GM19023 (cell line): ENCODE measurements at regions not wholly inside any gene's neighbourhood (a gene's known extent, or its start where the extent isn't known, plus 50 kb on each side); places are given as distances from the start of the nearest gene placed in this dataset.

Experiments
- ATAC-seq: cut with Tn5 transposase; IDR thresholded peaks from one replicate; pipeline ENCODE4 v1.9.1; 2021; ENCODE audit warnings: mild to moderate bottlenecking, moderate library complexity; ENCODE audit not compliant: unreplicated experiment

- no peak for ATAC-seq
Observed at GRCh38 chr3:25035526-25035925, 392.5 kb upstream of the RARB start.

DNA sequence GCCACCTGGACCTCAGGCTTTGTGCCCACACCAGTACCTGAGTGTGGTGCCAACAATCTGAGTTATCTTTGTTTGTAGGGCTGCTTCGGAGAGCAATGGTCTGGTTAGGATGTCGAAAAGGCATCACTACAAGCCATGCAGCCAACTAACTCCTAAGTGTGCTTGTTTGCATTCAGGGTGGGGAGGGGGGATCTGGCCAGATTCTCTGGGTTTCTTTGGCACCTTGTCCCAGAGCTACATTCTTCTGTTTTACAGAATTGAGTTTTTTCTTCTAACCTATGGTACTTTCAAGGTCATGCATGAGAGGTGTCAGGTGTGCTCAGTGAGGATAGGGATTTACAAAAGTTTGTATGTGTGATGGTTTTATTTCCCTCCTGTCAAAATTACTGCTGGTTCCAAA, 391.4 kb upstream of the RARB start:
- ATAC-seq: no peak

DNA sequence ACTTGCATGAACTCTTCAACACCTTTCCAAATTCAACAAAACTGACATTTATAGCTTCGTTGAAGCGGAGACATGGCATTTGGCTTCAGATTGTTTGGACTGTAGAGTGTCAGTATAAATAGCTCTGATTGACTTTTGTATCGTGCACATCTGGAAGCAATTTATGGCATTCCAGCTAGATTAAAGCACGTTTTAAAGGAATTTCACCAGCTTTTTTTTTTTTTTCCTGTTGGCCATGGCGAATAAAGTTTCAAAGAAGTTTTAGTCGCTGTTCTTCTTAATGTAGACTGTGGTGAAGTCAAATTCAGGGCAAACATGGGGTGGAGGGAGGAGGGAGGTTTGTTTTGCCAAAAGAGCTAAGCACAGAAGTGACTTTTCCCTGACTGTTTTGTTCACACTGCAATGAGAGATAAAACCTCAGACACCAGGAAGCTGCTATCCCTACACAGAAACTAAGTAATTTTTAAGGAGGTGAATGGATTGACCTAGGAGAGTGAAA, 391.0 kb upstream of the RARB start:
- no peak for ATAC-seq

GRCh38 chr3:25038271-25038670, 389.8 kb upstream of the RARB start:
- no peak for ATAC-seq

GRCh38 chr3:25038922-25039321, 389.1 kb upstream of the RARB start:
- ATAC-seq: no peak

GRCh38 chr3:25040748-25041147, 387.3 kb upstream of the RARB start:
- no peak for ATAC-seq

GRCh38 chr3:25041871-25042584, 386.0 kb upstream of the RARB start:
- ATAC-seq: no peak

- no peak for ATAC-seq
Observed at GRCh38 chr3:25043177-25043576, 384.9 kb upstream of the RARB start.

DNA sequence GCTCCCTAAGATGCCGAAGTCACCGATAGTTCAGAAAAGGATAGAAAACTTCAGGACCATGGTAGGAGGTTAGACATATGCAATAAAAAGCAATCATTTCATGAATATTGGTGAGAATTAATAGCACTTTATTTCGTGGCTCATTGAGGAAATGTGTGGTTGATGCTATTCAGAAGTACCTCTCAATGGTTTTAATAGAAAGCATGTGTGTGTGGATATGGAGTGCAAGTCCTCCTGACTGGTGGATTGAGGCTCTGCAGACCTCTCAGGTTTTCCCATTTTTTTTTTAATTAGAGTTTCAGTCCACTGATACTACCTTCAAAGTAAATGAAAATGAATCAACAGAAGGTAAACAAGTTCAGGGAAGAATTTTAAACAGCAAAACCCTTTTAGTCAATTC, 384.3 kb upstream of the RARB start:
- no peak for ATAC-seq

DNA sequence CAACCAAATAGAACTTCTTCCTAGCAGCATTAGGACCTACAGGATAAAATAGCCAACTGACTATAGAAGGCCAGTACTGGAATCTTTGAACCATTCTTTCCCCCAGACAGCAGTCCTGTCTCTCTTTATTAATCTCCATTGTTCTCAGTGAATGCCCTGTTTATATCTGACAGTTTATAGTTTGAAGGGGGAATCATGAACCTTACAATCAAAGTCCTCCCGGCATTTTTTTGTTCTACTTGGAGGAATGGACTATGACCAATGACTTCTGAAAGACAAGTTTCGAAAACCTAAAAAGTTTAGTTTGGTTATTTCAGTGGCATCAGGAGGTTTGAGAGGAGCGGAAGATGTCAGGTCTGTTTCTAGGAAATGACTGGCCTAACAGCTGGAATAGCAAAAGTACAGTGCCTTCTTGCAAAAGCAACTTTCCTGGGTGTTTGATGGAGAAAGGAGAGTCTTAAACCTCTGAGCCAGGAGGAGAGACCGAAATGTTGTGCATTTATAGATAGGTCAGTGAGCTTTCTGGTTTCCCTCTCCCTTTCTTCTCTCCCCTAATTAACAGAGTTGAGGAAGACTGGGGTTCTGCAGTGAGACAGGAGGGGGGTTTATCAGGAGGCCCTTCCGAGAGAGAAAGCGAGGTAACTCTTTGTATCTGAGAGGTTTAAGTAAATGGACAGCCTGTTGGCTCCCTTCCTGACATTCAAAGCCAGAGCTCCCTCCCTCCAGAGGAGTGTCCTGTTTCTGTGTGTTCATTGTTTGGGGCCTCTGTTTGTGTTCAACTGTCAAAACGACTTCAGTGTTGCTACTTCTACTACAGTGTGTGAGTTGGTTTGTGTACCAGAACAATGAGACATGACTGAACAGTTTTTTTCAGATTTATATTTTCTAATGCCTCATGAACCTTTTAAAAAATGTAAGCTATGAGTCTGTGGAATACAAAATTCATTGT, 383.0 kb upstream of the RARB start:
- no peak for ATAC-seq

GRCh38 chr3:25046911-25047771, 380.9 kb upstream of the RARB start:
- no peak for ATAC-seq

DNA sequence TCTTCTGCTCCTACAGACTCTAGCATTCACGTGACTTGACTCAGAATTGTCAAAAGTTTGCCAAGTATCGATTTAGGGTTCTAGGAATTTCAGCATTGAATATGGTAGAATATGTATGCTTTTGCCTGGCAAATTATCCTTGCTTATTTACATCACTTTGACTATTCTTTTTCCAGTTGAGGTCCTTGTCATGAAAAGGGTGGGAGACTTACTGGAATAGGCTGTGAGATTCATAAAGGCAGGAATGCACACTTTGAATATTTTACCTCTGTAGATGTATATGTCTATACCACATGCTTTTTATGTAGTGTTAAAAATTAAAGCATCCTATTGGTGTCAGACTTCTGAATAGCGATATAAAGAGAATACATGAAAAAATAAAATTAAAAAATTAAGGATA, 378.8 kb upstream of the RARB start:
- no peak for ATAC-seq

DNA sequence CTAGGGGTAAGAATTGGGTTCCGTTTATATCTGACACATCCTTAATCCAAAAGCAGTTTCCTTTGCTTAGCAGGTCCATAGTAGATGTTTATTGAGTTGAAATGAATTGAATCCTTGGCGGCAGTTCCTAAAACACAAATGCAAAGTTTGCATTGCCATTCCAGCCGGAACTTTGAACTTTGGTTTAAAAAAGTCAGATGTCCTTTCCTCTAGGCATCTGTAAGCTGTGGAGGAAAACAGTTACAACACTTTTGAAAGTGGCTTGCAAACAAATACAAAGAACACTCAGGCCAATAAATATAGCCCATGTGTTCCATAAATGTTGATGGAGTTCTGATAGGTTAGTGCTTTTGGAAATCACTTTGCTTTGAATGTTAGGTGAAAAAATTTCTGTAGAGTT, 374.7 kb upstream of the RARB start:
- ATAC-seq: no peak

- no peak for ATAC-seq
Observed at GRCh38 chr3:25056036-25056755, 371.9 kb upstream of the RARB start.

- ATAC-seq: no peak
Observed at GRCh38 chr3:25056803-25057351, 371.2 kb upstream of the RARB start.

- ATAC-seq: no peak
Observed at GRCh38 chr3:25057379-25057778, 370.7 kb upstream of the RARB start.

DNA sequence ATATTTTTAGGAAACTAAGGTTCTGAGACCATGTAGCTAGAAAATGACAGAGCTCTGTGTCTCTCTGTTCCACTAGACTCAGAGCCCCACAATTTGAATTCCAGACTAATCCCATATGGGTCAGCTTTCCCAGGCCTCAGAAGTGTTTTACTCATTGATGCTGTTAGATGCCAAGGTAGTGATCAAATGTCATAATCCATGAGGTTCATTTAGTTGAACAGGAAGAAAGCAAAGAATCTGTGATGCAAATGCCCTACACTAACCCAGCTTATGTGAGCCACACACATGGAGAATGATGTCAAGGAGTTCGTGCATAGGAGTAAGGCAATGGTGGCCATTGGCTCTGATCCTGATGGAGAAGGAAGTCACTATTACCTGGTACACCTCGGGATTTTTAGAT, 363.4 kb upstream of the RARB start:
- no peak for ATAC-seq

- ATAC-seq: no peak
Observed at GRCh38 chr3:25069970-25070369, 358.1 kb upstream of the RARB start.

GRCh38 chr3:25071846-25072245, 356.2 kb upstream of the RARB start:
- no peak for ATAC-seq

- ATAC-seq: no peak
Observed at GRCh38 chr3:25073423-25073822, 354.6 kb upstream of the RARB start.
